SK-N-SH treated with all-trans-retinoic acid at 6 μM for 48 hours (cell line): ENCODE measurements at regions not wholly inside any gene's neighbourhood (a gene's known extent, or its start where the extent isn't known, plus 50 kb on each side); places are given as distances from the start of the nearest gene placed in this dataset.

ENCODE experiments used
- ATAC-seq: fragments of 200-7000 bp; cut with Tn5 transposase; 3 replicates; pipeline ENCODE4 v1.9.1; 2020; ENCODE audit warnings: mild to moderate bottlenecking, moderate library complexity
- ARNTL ChIP-seq: fragments of 450-650 bp; formaldehyde crosslinking; IDR thresholded peaks from 2 replicates; pipeline ENCODE4 v1.5.0; 2020; ENCODE audit warnings: low read depth, mild to moderate bottlenecking, moderate library complexity, borderline replicate concordance
- BACH2 ChIP-seq: fragments of 250-450 bp; sonication (Bioruptor Pico); IDR thresholded peaks from 2 replicates; pipeline ENCODE4 v1.9.0; 2021; ENCODE audit warnings: mild to moderate bottlenecking, borderline replicate concordance
- GLIS3 ChIP-seq: fragments of 250-450 bp; sonication (Bioruptor Pico); IDR thresholded peaks from 2 replicates; pipeline ENCODE4 v1.5.0; 2020; ENCODE audit warnings: mild to moderate bottlenecking, moderate library complexity
- OSR1 ChIP-seq: fragments of 250-450 bp; sonication (Bioruptor Pico); IDR thresholded peaks from 2 replicates; pipeline ENCODE4 v1.8.0; 2022; ENCODE audit warnings: moderate library complexity, mild to moderate bottlenecking, inconsistent platforms
- PPARA ChIP-seq: fragments of 250-450 bp; sonication (Bioruptor Pico); IDR thresholded peaks from 2 replicates; pipeline ENCODE4 v1.5.0; 2020; ENCODE audit warnings: mild to moderate bottlenecking, borderline replicate concordance
- SNAI2 ChIP-seq: fragments of 250-450 bp; sonication (Bioruptor Pico); IDR thresholded peaks from 2 replicates; pipeline ENCODE4 v1.5.0; 2020; ENCODE audit warnings: mild to moderate bottlenecking, moderate library complexity
- TCF4 ChIP-seq: fragments of 250-450 bp; sonication (Bioruptor Pico); IDR thresholded peaks from 2 replicates; pipeline ENCODE4 v1.8.0; 2021; ENCODE audit warnings: mild to moderate bottlenecking, moderate library complexity, borderline replicate concordance
- TOX ChIP-seq: fragments of 250-450 bp; sonication (Bioruptor Pico); IDR thresholded peaks from 2 replicates; pipeline ENCODE4 v1.8.0; 2021; ENCODE audit warnings: mild to moderate bottlenecking, moderate library complexity, borderline replicate concordance
- ZC3H10 ChIP-seq: fragments of 250-450 bp; sonication (Bioruptor Pico); IDR thresholded peaks from 2 replicates; pipeline ENCODE4 v1.5.1; 2021; ENCODE audit warnings: mild to moderate bottlenecking, moderate library complexity
- ZFP3 ChIP-seq: fragments of 250-450 bp; sonication (Bioruptor Pico); IDR thresholded peaks from 2 replicates; pipeline ENCODE4 v1.5.0; 2020; ENCODE audit warnings: mild to moderate bottlenecking, moderate library complexity
- ZFP30 ChIP-seq: fragments of 450-650 bp; formaldehyde crosslinking; IDR thresholded peaks from 2 replicates; pipeline ENCODE4 v1.5.0; 2022; ENCODE audit warnings: mild to moderate bottlenecking, moderate library complexity
- ZNF70 ChIP-seq: fragments of 450-650 bp; formaldehyde crosslinking; IDR thresholded peaks from 2 replicates; pipeline ENCODE4 v1.5.0; 2020; ENCODE audit warnings: mild to moderate bottlenecking, moderate library complexity
- ZNF8 ChIP-seq: fragments of 450-650 bp; formaldehyde crosslinking; IDR thresholded peaks from 2 replicates; pipeline ENCODE4 v1.5.0; 2020; ENCODE audit warnings: mild to moderate bottlenecking, moderate library complexity
- TF ChIP-seq, protein P1 (sequence below): fragments of 250-450 bp; sonication (Bioruptor Pico); IDR thresholded peaks from 2 replicates; pipeline ENCODE4 v1.8.0; 2021; ENCODE audit warnings: low read depth, mild to moderate bottlenecking, moderate library complexity, borderline replicate concordance
- TF ChIP-seq, protein P2 (sequence below): fragments of 250-450 bp; sonication (Bioruptor Pico); IDR thresholded peaks from 2 replicates; pipeline ENCODE4 v1.8.0; 2020; ENCODE audit warnings: mild to moderate bottlenecking, moderate library complexity, borderline replicate concordance
- TF ChIP-seq, protein P3 (sequence below): fragments of 250-450 bp; sonication (Bioruptor Pico); IDR thresholded peaks from 2 replicates; pipeline ENCODE4 v1.5.1; 2021; ENCODE audit warnings: mild to moderate bottlenecking, moderate library complexity

- ATAC-seq: no peak
- TF ChIP-seq, protein P1, sequence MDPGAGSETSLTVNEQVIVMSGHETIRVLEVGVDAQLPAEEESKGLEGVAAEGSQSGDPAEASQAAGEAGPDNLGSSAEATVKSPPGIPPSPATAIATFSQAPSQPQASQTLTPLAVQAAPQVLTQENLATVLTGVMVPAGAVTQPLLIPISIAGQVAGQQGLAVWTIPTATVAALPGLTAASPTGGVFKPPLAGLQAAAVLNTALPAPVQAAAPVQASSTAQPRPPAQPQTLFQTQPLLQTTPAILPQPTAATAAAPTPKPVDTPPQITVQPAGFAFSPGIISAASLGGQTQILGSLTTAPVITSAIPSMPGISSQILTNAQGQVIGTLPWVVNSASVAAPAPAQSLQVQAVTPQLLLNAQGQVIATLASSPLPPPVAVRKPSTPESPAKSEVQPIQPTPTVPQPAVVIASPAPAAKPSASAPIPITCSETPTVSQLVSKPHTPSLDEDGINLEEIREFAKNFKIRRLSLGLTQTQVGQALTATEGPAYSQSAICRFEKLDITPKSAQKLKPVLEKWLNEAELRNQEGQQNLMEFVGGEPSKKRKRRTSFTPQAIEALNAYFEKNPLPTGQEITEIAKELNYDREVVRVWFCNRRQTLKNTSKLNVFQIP (CRISPR knock-in tag): no peak
- TF ChIP-seq ZNF8 (CRISPR knock-in tag) (no peak), ZFP3 (CRISPR knock-in tag) (no peak), ZNF70 (CRISPR knock-in tag) (no peak), TOX (CRISPR knock-in tag) (no peak), ARNTL (CRISPR knock-in tag) (no peak), BACH2 (no peak)
- TF ChIP-seq, protein P2, sequence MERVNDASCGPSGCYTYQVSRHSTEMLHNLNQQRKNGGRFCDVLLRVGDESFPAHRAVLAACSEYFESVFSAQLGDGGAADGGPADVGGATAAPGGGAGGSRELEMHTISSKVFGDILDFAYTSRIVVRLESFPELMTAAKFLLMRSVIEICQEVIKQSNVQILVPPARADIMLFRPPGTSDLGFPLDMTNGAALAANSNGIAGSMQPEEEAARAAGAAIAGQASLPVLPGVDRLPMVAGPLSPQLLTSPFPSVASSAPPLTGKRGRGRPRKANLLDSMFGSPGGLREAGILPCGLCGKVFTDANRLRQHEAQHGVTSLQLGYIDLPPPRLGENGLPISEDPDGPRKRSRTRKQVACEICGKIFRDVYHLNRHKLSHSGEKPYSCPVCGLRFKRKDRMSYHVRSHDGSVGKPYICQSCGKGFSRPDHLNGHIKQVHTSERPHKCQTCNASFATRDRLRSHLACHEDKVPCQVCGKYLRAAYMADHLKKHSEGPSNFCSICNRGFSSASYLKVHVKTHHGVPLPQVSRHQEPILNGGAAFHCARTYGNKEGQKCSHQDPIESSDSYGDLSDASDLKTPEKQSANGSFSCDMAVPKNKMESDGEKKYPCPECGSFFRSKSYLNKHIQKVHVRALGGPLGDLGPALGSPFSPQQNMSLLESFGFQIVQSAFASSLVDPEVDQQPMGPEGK (CRISPR knock-in tag): no peak
Measured at GRCh38 chr6:103578115-103578514, 1281.6 kb downstream of the HACE1 start.

- TF ChIP-seq ZFP3 (CRISPR knock-in tag) (no peak), TCF4 (no peak), SNAI2 (CRISPR knock-in tag) (no peak), ZFP30 (CRISPR knock-in tag) (no peak), BACH2 (no peak), GLIS3 (CRISPR knock-in tag) (no peak)
- TF ChIP-seq, protein P2 (CRISPR knock-in tag): no peak
- TF ChIP-seq, protein P1 (CRISPR knock-in tag): no peak
- TF ChIP-seq, protein P3, sequence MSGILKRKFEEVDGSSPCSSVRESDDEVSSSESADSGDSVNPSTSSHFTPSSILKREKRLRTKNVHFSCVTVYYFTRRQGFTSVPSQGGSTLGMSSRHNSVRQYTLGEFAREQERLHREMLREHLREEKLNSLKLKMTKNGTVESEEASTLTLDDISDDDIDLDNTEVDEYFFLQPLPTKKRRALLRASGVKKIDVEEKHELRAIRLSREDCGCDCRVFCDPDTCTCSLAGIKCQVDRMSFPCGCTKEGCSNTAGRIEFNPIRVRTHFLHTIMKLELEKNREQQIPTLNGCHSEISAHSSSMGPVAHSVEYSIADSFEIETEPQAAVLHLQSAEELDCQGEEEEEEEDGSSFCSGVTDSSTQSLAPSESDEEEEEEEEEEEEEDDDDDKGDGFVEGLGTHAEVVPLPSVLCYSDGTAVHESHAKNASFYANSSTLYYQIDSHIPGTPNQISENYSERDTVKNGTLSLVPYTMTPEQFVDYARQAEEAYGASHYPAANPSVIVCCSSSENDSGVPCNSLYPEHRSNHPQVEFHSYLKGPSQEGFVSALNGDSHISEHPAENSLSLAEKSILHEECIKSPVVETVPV (CRISPR knock-in tag): no peak
- ATAC-seq: no peak
Measured at GRCh38 chr6:103570431-103570830, 1289.3 kb downstream of the HACE1 start.

DNA sequence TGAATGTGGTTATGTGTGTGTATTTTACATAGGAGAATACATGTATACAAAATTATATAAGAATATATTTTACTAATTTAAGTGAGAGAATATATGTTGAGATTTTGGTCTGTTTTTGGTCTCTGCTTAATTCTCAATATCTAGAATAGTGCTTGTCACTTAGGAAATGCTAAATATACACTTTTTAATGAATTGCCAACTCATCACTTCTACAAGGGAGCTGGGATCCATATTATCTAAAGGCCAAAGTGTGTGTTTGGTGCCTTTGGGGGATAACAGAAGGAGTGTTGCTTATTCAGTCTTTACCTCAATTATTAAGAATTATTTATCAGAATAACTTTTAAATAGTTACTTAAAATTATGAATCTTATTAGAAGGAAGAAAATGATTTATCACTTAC, 1304.8 kb downstream of the HACE1 start:
- TF ChIP-seq, protein P1 (CRISPR knock-in tag): no peak
- TF ChIP-seq PPARA (CRISPR knock-in tag) (no peak), GLIS3 (CRISPR knock-in tag) (no peak), OSR1 (CRISPR knock-in tag) (no peak), ZC3H10 (CRISPR knock-in tag) (no peak), ZNF70 (CRISPR knock-in tag) (no peak)
- ATAC-seq: no peak

- TF ChIP-seq SNAI2 (CRISPR knock-in tag): no peak
- TF ChIP-seq, protein P3 (CRISPR knock-in tag): no peak
- no peak for ATAC-seq
Measured at GRCh38 chr6:103538381-103538780, 1321.3 kb downstream of the HACE1 start.
